RWPE1 (cell line): ENCODE measurements at regions not wholly inside any gene's neighbourhood (a gene's known extent, or its start where the extent isn't known, plus 50 kb on each side); places are given as distances from the start of the nearest gene placed in this dataset.

Experiments used
- CTCF ChIA-PET: fragments of 350-600 bp; sonication (Branson Sonifier 250); formaldehyde crosslinking; extraction: SDS; loops from one replicate; lab custom pipeline; 2021; lab: Yijun Ruan, JAX
- POLR2A ChIA-PET: fragments of 400-600 bp; formaldehyde crosslinking; extraction: SDS; loops from one replicate; lab custom pipeline; 2020; ENCODE audit warnings: antibody characterized with exemption; ENCODE audit not compliant: low non-redundant PET; lab: Yijun Ruan, JAX
- DNase-seq: peaks from one replicate; pipeline ENCODE4 v3.0.0; 2012; ENCODE audit warnings: low spot score
- H3K27ac ChIP-seq: fragments of 450-650 bp; 2 replicates; pipeline ENCODE4 v1.5.1; 2017
- TF ChIP-seq, protein P1 (sequence below): fragments of 450-650 bp; conservative IDR thresholded peaks from 2 replicates; pipeline ENCODE4 v1.5.1; 2017; ENCODE audit warnings: low read depth, mild to moderate bottlenecking

DNA sequence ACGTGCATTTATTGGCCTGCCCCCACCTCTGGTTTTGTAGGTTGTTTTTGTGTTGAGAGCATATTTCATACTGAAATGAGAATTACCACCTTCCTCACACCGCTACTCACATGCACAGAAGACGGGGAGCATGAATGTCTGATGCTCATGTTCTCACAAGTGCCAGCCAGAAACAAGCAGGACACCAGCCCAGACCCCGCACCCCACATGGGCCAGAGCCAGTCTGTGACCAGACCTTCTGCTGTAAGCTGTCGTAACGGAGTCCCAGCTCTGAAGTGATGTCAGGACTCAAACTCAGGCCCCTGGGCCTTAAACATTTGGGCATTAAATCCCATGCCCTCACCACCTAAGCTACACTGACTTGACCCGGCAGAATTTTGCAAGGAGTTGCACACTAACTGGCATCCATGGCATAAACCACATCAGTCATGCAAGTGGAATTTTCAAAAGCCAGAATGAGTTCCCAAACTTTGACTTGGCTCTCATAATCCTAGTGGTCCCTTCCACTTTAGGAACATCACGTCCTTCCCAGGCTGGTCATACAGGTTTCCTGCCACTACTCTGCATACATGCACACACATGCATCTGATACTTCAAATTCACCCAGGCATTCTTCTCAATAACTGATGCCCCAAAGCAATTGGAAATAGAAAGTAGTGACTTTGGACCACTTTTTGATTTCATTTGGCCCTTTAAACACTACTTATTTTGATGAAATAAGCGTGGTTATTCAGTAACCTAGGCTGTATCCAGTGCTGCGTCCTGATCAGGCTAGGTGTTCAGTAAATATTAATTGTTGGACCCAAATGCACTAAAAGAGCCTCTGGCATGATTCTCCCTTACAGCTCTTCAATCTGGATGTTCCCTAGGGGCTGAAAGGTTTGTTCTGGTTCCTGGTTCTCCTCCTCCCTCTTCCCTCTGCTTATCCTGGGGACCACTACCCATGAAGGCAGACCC is 223.1 kb upstream of the ID2 start:
- no peak for DNase-seq
- ChIA-PET CTCF (interaction anchor here (0.6 kb wide), 1 partner anchor 70 kb away, joined by 4 read pairs; no protein-coding TSS in a partner anchor), POLR2A (no interaction called here)
- H3K27ac ChIP-seq = no peak overlapping the region
- TF ChIP-seq, protein P1, sequence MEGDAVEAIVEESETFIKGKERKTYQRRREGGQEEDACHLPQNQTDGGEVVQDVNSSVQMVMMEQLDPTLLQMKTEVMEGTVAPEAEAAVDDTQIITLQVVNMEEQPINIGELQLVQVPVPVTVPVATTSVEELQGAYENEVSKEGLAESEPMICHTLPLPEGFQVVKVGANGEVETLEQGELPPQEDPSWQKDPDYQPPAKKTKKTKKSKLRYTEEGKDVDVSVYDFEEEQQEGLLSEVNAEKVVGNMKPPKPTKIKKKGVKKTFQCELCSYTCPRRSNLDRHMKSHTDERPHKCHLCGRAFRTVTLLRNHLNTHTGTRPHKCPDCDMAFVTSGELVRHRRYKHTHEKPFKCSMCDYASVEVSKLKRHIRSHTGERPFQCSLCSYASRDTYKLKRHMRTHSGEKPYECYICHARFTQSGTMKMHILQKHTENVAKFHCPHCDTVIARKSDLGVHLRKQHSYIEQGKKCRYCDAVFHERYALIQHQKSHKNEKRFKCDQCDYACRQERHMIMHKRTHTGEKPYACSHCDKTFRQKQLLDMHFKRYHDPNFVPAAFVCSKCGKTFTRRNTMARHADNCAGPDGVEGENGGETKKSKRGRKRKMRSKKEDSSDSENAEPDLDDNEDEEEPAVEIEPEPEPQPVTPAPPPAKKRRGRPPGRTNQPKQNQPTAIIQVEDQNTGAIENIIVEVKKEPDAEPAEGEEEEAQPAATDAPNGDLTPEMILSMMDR = no peak

DNA sequence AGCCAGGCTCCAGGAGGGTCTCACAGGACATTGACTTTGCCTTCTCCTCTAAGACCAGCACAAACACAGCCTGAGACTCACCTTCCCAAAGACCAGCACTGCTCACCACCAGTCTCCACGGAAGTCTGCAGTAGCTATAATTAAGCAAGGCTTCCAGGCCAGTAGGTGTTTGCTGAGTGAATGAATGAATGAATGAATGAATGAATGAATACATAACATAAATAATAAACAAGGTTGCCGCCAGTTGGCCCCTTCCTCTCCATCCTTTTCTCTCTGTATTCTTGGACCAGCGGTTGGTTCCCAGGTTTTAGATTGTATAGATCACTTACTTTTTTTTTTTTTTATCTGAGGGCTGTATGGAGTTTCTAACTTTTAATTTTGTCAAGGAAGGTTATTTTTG is 222.4 kb upstream of the ID2 start:
- no peak overlapping the region for H3K27ac ChIP-seq
- ChIA-PET CTCF (no interaction called here), POLR2A (no interaction called here)
- TF ChIP-seq, protein P1 = no peak
- DNase-seq = no peak

DNA sequence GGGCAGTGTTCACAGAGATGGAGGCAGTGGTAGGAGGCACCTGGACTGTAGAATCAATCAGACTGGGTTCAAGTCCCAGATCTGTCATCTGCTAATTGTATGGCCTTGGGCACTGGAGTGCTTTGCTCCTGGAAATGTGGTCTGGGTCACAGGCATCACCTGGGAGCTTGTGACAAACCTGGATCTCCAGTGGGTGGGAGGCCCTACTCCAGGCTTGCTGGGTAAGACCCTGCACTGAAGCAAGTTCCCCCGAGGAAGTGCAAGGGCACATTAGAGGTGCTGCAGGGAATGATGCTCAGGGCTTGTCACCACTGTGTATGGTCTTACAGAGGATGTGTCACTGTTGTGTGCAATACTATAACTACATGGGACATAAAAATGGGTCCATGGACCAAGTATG is 220.5 kb upstream of the ID2 start:
- ChIA-PET CTCF (no interaction called here), POLR2A (no interaction called here)
- no peak overlapping the region for H3K27ac ChIP-seq
- no peak for DNase-seq
- TF ChIP-seq, protein P1 = no peak

DNA sequence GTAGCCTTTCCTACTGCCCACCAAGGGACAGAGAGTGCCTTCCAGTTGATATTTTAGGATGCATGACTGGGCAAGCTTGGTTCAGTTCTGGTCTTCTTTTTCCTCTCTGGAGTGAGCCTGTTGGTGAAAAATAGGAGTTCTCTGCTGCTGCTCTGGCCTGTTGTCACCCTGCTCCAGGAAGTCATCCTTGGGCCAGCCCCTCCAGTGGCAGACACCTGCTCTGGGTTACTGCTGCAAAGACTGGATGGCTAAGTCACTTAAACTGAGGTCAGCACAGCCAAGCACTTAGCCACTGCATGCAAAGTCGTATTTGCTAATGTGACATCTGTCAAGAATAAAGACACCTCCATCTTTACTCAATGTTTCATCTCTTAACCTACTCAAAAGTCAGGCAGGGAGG is 219.6 kb upstream of the ID2 start:
- TF ChIP-seq, protein P1 = no peak
- no peak overlapping the region for H3K27ac ChIP-seq
- no peak for DNase-seq
- ChIA-PET CTCF (no interaction called here), POLR2A (no interaction called here)

DNA sequence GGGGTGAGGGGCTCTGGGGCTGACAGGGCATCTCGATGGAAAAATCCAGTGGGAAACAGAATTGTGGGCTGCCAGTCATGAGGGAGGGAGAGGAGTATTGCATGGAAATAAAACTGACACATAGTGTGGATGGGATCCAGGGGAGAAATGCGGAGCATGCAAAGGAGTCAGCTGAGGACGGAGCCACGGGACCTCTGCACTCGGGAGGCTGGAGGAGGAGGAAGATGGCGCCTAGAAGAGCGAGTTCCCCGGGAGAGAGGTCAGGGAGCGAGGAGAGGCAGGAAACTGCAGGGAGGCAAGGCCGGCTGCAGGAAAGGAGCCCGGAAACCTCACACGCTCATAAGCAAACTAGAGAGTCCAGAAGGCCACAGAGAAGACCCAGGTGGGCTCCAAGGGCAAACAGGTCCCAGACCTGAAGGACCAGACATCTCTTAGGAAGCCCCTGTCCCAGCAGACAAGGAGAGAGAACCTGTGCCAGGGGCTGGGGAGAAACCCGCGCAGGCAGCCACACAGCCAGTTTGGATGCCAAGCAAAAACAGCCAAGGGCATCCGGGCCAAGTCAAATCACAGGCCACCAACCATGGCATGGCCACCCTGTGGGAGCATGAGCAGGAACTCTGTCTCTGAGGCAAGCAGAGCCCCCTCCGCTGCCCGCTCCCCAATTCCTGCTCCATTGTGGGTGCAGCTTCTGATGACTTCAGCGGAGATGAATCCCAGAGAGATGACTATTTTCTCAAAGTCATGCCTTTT is 218.8 kb upstream of the ID2 start:
- TF ChIP-seq, protein P1 = no peak
- no peak for DNase-seq
- POLR2A ChIA-PET = no interaction called here
- CTCF ChIA-PET = no interaction called here
- no peak overlapping the region for H3K27ac ChIP-seq

DNA sequence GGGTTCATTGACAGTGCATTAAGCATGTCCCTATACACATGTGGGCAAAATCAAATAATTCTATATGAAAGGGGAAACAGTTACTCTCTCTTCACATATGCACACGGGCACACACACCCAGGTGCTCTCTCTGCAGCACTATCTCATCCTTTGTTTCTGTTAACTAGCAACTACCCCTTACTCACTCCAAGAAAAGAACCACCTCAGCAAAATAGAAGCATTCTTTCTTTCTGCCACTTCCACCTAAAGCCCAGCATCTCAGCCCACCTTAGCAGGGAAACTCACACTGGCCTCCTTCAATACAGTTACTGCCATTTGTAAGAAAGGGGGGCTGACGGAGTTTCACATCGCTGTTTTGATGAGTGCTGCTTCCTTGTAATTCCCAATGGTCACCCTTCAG is 216.3 kb upstream of the ID2 start:
- POLR2A ChIA-PET = no interaction called here
- CTCF ChIA-PET = no interaction called here
- H3K27ac ChIP-seq = no peak overlapping the region
- TF ChIP-seq, protein P1 = no peak
- DNase-seq = no peak
